Neuronal stem cell (in vitro differentiated cells): ENCODE measurements at regions not wholly inside any gene's neighbourhood (a gene's known extent, or its start where the extent isn't known, plus 50 kb on each side); places are given as distances from the start of the nearest gene placed in this dataset.

Experiments used
- DNase-seq: peaks from one replicate; pipeline ENCODE4 v3.0.0-alpha.2; 2013; ENCODE audit warnings: low spot score
- H2AFZ ChIP-seq: one replicate; pipeline ENCODE4 v1.6.1; 2013; ENCODE audit warnings: mild to moderate bottlenecking, low read length, inconsistent platforms
- H2AK5ac ChIP-seq: 2 replicates; pipeline ENCODE4 v1.6.1; 2013; ENCODE audit warnings: low read depth, mild to moderate bottlenecking, inconsistent platforms, low read length, moderate library complexity, mixed read lengths
- H2BK120ac ChIP-seq: 2 replicates; pipeline ENCODE4 v1.6.1; 2013; ENCODE audit warnings: low read depth, mild to moderate bottlenecking, inconsistent platforms, low read length, moderate library complexity, mixed read lengths
- H2BK12ac ChIP-seq: one replicate; pipeline ENCODE4 v1.6.1; 2013; ENCODE audit warnings: low read length, inconsistent platforms
- H2BK15ac ChIP-seq: 2 replicates; pipeline ENCODE4 v1.6.1; 2013; ENCODE audit warnings: mild to moderate bottlenecking, low read length, inconsistent platforms, mixed read lengths
- H2BK5ac ChIP-seq: one replicate; pipeline ENCODE4 v1.6.1; 2013; ENCODE audit warnings: inconsistent platforms, mild to moderate bottlenecking, low read length, moderate library complexity
- H3K14ac ChIP-seq: one replicate; pipeline ENCODE4 v1.6.1; 2013; ENCODE audit warnings: low read length, inconsistent platforms
- H3K18ac ChIP-seq: 2 replicates; pipeline ENCODE4 v1.6.1; 2013; ENCODE audit warnings: low read length, inconsistent platforms
- H3K23ac ChIP-seq: 2 replicates; pipeline ENCODE4 v1.6.1; 2013; ENCODE audit warnings: low read depth, mild to moderate bottlenecking, mixed read lengths, low read length, inconsistent platforms; ENCODE audit not compliant: poor library complexity
- H3K27ac ChIP-seq: replicated peaks from 3 replicates; pipeline ENCODE4 v1.5.1; 2013; ENCODE audit warnings: low read length, inconsistent platforms
- H3K27me3 ChIP-seq, 3 experiments: 2 replicates each; pipeline ENCODE4 v1.6.1; 2013; ENCODE audit warnings: low read length in 3 of 3, mild to moderate bottlenecking in 2 of 3, inconsistent platforms in 1 of 3, low read depth in 1 of 3, mixed read lengths in 1 of 3, moderate library complexity in 1 of 3; ENCODE audit not compliant: control insufficient read depth in 3 of 3, insufficient read depth in 3 of 3
- H3K36me3 ChIP-seq, 2 donors: replicated peaks in 1 of 2; 2 replicates each; pipeline ENCODE4 v1.6.1; 2013; ENCODE audit warnings: low read length in 2 of 2; ENCODE audit not compliant: control insufficient read depth in 2 of 2, insufficient read depth in 2 of 2
- H3K4ac ChIP-seq: 2 replicates; pipeline ENCODE4 v1.6.1; 2013; ENCODE audit warnings: inconsistent platforms, mild to moderate bottlenecking, low read length, moderate library complexity
- H3K4me1 ChIP-seq, 2 donors: 1 replicate in 1 of 2; 2 replicates in 1 of 2; pipeline ENCODE4 v1.6.1; 2013; ENCODE audit warnings: low read length in 2 of 2, low read depth in 1 of 2; ENCODE audit not compliant: control insufficient read depth in 2 of 2, insufficient read depth in 1 of 2
- H3K4me2 ChIP-seq: one replicate; pipeline ENCODE4 v1.6.1; 2013; ENCODE audit warnings: mild to moderate bottlenecking, low read length, inconsistent platforms; ENCODE audit not compliant: insufficient read depth, poor library complexity, severe bottlenecking
- H3K4me3 ChIP-seq, 2 donors: 2 replicates each; pipeline ENCODE4 v1.5.1; 2013; ENCODE audit warnings: low read length in 2 of 2, mild to moderate bottlenecking in 2 of 2, inconsistent platforms in 1 of 2, moderate library complexity in 1 of 2
- H3K79me1 ChIP-seq: one replicate; pipeline ENCODE4 v1.6.1; 2013; ENCODE audit warnings: low read depth, mild to moderate bottlenecking, inconsistent platforms, low read length, moderate library complexity
- H3K9ac ChIP-seq: one replicate; pipeline ENCODE4 v1.6.1; 2013; ENCODE audit warnings: mild to moderate bottlenecking, low read depth, low read length, inconsistent platforms; ENCODE audit not compliant: poor library complexity
- H3K9me3 ChIP-seq, 2 donors: replicated peaks in 1 of 2; 2 replicates each; pipeline versions ENCODE3 to v1.6.1; 2013; ENCODE audit warnings: low read length in 2 of 2, mild to moderate bottlenecking in 2 of 2, inconsistent platforms in 1 of 2, low read depth in 1 of 2, mixed read lengths in 1 of 2, moderate library complexity in 1 of 2; ENCODE audit not compliant: control insufficient read depth in 2 of 2, insufficient read depth in 1 of 2
- H4K8ac ChIP-seq: one replicate; pipeline ENCODE4 v1.6.1; 2013; ENCODE audit warnings: low read depth, mild to moderate bottlenecking, inconsistent platforms, low read length, moderate library complexity
- H4K91ac ChIP-seq: one replicate; pipeline ENCODE4 v1.6.1; 2013; ENCODE audit warnings: low read length, low read depth, mild to moderate bottlenecking, inconsistent platforms; ENCODE audit not compliant: poor library complexity
- WGBS, 2 donors: extraction: QIAGEN DNeasy Blood & Tissue Kit; methylation state at CpG; one replicate each; pipeline ENCODE4 v1.1.7; 2013; ENCODE audit warnings: missing lambda C conversion rate in 2 of 2, mixed read lengths in 1 of 2; ENCODE audit not compliant: insufficient read length in 2 of 2, insufficient replicate concordance in 1 of 2; ENCODE audit errors: extremely low coverage in 2 of 2; 5-methylcytosine and 5-hydroxymethylcytosine counted together

- no CpG with 5 or more reads among the region's 2 CpGs for WGBS, 2 donors
- no peak overlapping the region for H3K18ac ChIP-seq
- H2BK12ac ChIP-seq = no peak overlapping the region
These were observed 73.7 kb upstream of the CNTN6 start for GRCh38 chr3:1019157-1019556.

GRCh38 chr3:1026395-1026794 lies 66.4 kb upstream of the CNTN6 start:
- no peak overlapping the region for H2AK5ac ChIP-seq
- no peaks in the 10 kb centered on the region for H3K9me3 ChIP-seq
- H3K27ac ChIP-seq = no peak overlapping the region
- no peaks in the 10 kb centered on the region for H3K36me3 ChIP-seq
- H4K91ac ChIP-seq = no peak overlapping the region
- H2BK15ac ChIP-seq = no peak overlapping the region
- no peak overlapping the region for H3K18ac ChIP-seq
- H3K23ac ChIP-seq = no peak overlapping the region
- no peaks in the 10 kb centered on the region for H3K4me1 ChIP-seq
- no peak for DNase-seq
- no peak overlapping the region for H2BK12ac ChIP-seq
- no peak overlapping the region for H3K4me2 ChIP-seq
- no peak overlapping the region for H2AFZ ChIP-seq
- no peak overlapping the region for H3K9ac ChIP-seq
- H3K27me3 ChIP-seq = no peaks in the 10 kb centered on the region
- WGBS, 2 donors = no CpG with 5 or more reads among the region's 2 CpGs
- H3K79me1 ChIP-seq = no peaks in the 10 kb centered on the region
- no peak overlapping the region for H2BK120ac ChIP-seq
- H4K8ac ChIP-seq = no peak overlapping the region
- no peak overlapping the region for H3K4me3 ChIP-seq
- H3K4ac ChIP-seq = no peak overlapping the region
- H3K14ac ChIP-seq = no peak overlapping the region
- no peak overlapping the region for H2BK5ac ChIP-seq

More at GRCh38 chr3:1019157-1019556, 73.7 kb upstream of the CNTN6 start:
- Histone ChIP-seq H3K23ac (no peak overlapping the region), H3K36me3 (no peaks in the 10 kb centered on the region), H3K4me1 (no peaks in the 10 kb centered on the region), H2BK120ac (no peak overlapping the region), H3K9ac (peak overlapping the region; percentile 21), H4K8ac (no peak overlapping the region), H3K27ac (no peak overlapping the region), H2BK5ac (no peak overlapping the region), H3K4ac (no peak overlapping the region), H2AK5ac (no peak overlapping the region), H3K27me3 (no peaks in the 10 kb centered on the region), H3K79me1 (no peaks in the 10 kb centered on the region), H3K4me3 (no peak overlapping the region), H2BK15ac (no peak overlapping the region), H2AFZ (no peak overlapping the region), H4K91ac (no peak overlapping the region), H3K14ac (peak overlapping the region; percentile 89), H3K4me2 (no peak overlapping the region), H3K9me3 (no peaks in the 10 kb centered on the region)
- DNase-seq = no peak

GRCh38 chr3:1036207-1036826 lies 56.5 kb upstream of the CNTN6 start:
- H3K27ac ChIP-seq = no peak overlapping the region
- no peak overlapping the region for H2BK15ac ChIP-seq
- H2BK120ac ChIP-seq = no peak overlapping the region
- no peak overlapping the region for H4K91ac ChIP-seq
- H3K9ac ChIP-seq = no peak overlapping the region
- no peak for DNase-seq
- no peak overlapping the region for H2AK5ac ChIP-seq
- no peak overlapping the region for H2AFZ ChIP-seq
- H2BK5ac ChIP-seq = no peak overlapping the region
- H3K23ac ChIP-seq = no peak overlapping the region
- no peaks in the 10 kb centered on the region for H3K27me3 ChIP-seq
- no peak overlapping the region for H3K14ac ChIP-seq
- no peaks in the 10 kb centered on the region for H3K4me1 ChIP-seq
- no peak overlapping the region for H3K4me3 ChIP-seq
- H2BK12ac ChIP-seq = no peak overlapping the region
- no peaks in the 10 kb centered on the region for H3K9me3 ChIP-seq
- no peak overlapping the region for H3K18ac ChIP-seq
- no peaks in the 10 kb centered on the region for H3K79me1 ChIP-seq
- WGBS, 2 donors = no CpG with 5 or more reads among the region's 4 CpGs
- H3K4me2 ChIP-seq = no peak overlapping the region
- no peaks in the 10 kb centered on the region for H3K36me3 ChIP-seq
- no peak overlapping the region for H3K4ac ChIP-seq
- H4K8ac ChIP-seq = no peak overlapping the region

- H3K23ac ChIP-seq = no peak overlapping the region
- H3K18ac ChIP-seq = no peak overlapping the region
- H3K9ac ChIP-seq = no peak overlapping the region
- no peak overlapping the region for H2BK5ac ChIP-seq
- H4K8ac ChIP-seq = no peak overlapping the region
- H2BK120ac ChIP-seq = no peak overlapping the region
- H3K4me1 ChIP-seq = no peaks in the 10 kb centered on the region
- no peak overlapping the region for H3K4ac ChIP-seq
- H3K79me1 ChIP-seq = no peaks in the 10 kb centered on the region
- no peak overlapping the region for H2AFZ ChIP-seq
- H3K4me3 ChIP-seq = no peak overlapping the region
- H2BK15ac ChIP-seq = no peak overlapping the region
- H3K36me3 ChIP-seq = no peaks in the 10 kb centered on the region
- no peaks in the 10 kb centered on the region for H3K9me3 ChIP-seq
- WGBS, 2 donors = 100% methylated on average over 2 of the region's 5 CpGs; no CpG with 5 or more reads in 1 of the 2 donors
- no peak overlapping the region for H2AK5ac ChIP-seq
- no peaks in the 10 kb centered on the region for H3K27me3 ChIP-seq
- no peak overlapping the region for H2BK12ac ChIP-seq
- H3K14ac ChIP-seq = no peak overlapping the region
- DNase-seq = no peak
- H3K27ac ChIP-seq = no peak overlapping the region
- H4K91ac ChIP-seq = no peak overlapping the region
- H3K4me2 ChIP-seq = no peak overlapping the region
These were observed 55.2 kb upstream of the CNTN6 start for GRCh38 chr3:1037631-1038030.
